Erythroblast (primary cell): ENCODE measurements at regions not wholly inside any gene's neighbourhood (a gene's known extent, or its start where the extent isn't known, plus 50 kb on each side); places are given as distances from the start of the nearest gene placed in this dataset.

Source experiments
- GATA1 ChIP-seq: IDR thresholded peaks from 2 replicates; pipeline ENCODE4 v1.6.1; 2011; ENCODE audit warnings: low read depth, mild to moderate bottlenecking, control low read depth, low read length, moderate library complexity
- POLR2A ChIP-seq: IDR thresholded peaks from 2 replicates; pipeline ENCODE4 v1.6.1; 2011; ENCODE audit warnings: mild to moderate bottlenecking, low read length

DNA sequence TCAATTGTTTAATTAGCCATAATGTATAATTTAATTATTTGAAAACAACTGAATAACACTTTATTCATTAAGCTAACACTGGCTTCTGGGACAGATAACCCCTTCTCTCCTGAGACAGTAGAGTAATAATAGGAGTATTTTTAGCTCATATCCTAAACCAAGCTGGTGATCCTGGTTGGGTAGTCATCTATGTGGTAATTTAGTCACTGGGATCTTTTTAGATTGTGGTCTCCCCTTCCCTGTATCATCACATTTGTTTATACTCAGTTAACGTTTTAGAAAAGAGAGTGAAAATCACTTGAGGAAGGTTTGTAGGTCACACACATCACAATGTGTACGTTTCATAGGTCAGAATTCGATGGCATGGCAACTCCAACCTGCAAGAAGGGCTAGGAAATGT, 1356.6 kb upstream of the ADGRL2 start:
- no peak for TF ChIP-seq POLR2A
- no peak for TF ChIP-seq GATA1
